HG03066 (cell line): ENCODE measurements at regions not wholly inside any gene's neighbourhood (a gene's known extent, or its start where the extent isn't known, plus 50 kb on each side); places are given as distances from the start of the nearest gene placed in this dataset.

Experiments used
- ATAC-seq: cut with Tn5 transposase; IDR thresholded peaks from one replicate; pipeline ENCODE4 v1.9.1; 2021; ENCODE audit warnings: low read depth; ENCODE audit not compliant: unreplicated experiment

- no peak for ATAC-seq
These were observed 245.0 kb downstream of the ATP23 start for GRCh38 chr12:58186401-58186800.

GRCh38 chr12:58186914-58187313 lies 245.5 kb downstream of the ATP23 start:
- no peak for ATAC-seq

- ATAC-seq = no peak
These were observed 247.7 kb downstream of the ATP23 start for GRCh38 chr12:58189030-58189429.

- no peak for ATAC-seq
These were observed 248.5 kb downstream of the ATP23 start for GRCh38 chr12:58189893-58190292.

DNA sequence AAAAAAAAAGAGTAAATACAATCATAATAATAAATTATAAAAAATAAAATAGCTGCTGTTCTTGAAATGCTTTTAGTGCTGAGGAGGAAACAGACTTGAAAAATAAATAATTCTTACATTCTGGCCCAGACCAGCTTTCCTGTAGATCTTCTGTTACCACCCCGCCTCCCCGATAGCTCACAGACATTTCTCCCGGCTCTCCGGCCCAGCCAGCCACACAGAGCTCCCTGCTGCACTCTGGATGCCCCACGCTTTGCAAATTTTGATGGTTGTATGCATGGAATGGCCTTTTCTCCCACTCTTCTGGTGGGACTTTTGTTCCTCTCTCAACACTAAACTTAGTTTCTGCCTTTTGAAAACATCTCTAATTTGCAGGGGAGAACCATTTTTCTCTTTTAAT lies 249.3 kb downstream of the ATP23 start:
- no peak for ATAC-seq

DNA sequence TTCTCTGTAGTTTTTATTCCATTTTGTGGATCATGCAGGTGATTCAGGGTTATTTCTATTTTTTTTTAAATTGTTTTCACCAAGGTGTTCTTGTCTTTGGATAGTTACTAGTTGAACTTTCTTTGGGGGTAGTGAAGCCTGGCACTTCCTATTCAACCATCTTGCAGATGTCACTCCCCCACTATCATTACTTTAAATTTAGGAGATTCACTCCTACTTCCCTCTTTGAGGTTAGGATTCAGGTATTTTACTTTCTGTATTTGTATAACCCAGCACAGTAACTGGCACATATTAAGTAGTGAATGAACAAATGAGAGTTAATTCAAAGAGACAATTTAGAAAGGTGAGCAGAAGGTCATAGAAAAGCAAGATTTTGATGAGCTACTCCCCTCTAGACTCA lies 255.6 kb downstream of the ATP23 start:
- ATAC-seq = no peak

GRCh38 chr12:58202933-58203718 lies 261.8 kb downstream of the ATP23 start:
- no peak for ATAC-seq

GRCh38 chr12:58204071-58204470 lies 262.7 kb downstream of the ATP23 start:
- no peak for ATAC-seq

DNA sequence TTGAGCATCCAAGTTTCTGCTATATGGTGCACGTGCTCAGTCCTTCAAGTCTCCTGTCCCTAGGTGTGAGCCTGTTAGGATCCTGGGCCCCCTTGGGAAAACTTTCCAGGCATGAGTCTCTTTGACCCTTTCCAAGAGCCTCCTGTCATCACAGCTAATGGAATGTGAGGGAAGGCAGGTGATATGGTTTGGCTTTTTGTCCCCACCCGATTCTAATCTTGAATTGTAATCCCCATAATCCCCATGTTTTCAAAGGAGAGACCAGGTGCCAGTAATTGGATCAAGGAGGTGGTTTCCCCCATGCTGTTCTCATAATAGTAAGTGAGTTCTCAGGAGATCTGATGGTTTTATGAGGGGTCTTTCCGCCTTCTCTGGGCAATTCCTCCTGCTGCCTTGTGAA lies 265.5 kb downstream of the ATP23 start:
- no peak for ATAC-seq

DNA sequence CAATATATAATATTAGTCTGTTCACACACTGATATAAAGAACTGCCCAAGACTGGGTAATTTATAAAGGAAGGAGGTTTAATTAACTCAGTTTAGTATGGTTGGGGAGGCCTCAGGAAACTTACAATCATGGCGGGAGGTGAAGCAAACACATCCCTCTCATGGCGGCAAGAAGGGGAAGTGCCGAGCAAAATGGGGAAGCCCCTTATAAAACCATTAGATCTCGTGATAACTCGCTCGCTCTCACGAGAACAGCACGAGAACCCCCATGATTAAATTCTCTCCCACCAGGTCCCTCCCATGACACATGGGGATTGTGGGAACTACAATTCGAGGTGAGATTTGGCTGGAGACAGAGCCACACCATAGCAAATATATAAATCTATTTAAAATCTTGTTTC lies 269.8 kb downstream of the ATP23 start:
- ATAC-seq = no peak

DNA sequence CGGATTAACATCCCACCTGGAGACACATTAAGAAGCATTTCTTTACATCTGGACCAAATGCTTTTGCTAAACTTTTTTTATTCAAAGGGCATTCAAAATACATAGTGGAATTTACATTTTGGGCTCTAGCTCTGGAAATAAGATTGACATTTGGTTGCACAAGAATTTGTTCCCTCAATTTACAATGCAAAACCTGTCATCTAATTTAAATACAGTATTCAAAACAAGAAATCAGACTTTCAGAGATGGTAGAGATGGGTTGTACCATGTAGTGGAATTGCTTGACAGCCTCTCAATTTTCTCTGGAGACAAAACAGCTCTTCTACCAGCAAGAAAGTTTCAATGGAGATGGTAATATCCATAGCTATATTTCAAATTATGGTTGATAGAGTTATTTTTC lies 275.8 kb downstream of the ATP23 start:
- no peak for ATAC-seq

GRCh38 chr12:58224536-58225105 lies 283.3 kb downstream of the ATP23 start:
- no peak for ATAC-seq

GRCh38 chr12:58225203-58225877 lies 284.0 kb downstream of the ATP23 start:
- ATAC-seq = no peak

- ATAC-seq = no peak
These were observed 292.5 kb downstream of the ATP23 start for GRCh38 chr12:58233886-58234285.

GRCh38 chr12:58238411-58238810 lies 297.0 kb downstream of the ATP23 start:
- ATAC-seq = no peak

DNA sequence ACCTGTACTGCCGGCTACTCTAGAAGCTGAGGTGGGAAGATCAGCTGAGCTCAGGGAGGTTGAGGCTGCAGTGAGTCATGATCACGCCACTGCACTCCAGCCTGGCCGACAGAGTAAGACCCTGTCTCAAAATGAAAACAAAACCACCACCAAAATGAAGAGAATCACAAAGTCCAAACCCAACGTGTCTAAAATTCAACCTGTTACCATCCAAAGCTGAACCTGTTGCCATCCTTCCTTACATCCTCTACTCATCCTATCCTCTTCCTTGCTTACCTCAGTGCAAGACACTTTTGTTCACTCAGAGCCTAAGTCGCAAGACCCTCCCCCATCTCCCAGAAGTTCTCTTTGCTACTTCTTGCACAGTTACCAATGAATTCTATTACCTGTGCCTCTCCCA lies 299.7 kb downstream of the ATP23 start:
- ATAC-seq = no peak

DNA sequence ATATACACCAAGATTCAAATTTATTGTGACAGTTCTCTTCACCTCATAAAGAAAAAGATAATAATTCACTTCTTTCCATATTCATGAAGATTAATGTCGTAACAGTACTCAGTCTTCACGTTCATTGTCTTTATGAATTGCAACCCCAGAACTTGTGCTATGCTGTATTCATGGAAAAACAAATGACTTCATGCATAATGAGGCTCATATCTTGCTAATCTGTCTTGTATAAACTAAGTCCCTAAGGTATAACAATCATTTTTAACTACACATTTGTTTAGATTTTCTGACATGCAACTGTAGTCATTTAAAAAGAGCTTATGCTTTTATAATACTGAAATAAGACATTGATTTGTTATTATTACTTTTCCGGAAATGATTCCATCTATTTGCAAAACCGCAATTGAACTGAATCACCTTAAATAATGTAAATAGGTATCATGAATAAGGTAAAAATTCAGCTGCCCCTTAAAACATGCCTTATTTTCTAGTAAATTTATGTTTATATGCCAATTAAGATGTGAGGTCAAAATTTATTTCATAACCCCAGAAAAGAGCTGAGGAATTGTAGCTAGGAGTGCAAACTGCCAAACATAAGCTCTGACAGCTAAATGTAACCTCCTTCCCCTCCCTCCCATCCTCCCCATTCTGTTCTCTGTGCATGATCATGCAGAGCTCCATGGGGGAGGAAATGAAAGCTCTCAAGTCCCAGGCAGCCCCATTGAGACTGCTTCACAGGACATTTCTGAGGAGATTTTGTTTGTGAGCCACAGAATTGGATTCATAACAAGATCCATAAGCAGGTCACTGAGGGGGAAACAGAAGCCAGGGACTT lies 301.6 kb downstream of the ATP23 start:
- ATAC-seq = no peak

- no peak for ATAC-seq
These were observed 306.3 kb downstream of the ATP23 start for GRCh38 chr12:58247633-58248032.

- no peak for ATAC-seq
These were observed 307.2 kb downstream of the ATP23 start for GRCh38 chr12:58248599-58248998.

GRCh38 chr12:58249610-58250009 lies 308.2 kb downstream of the ATP23 start:
- no peak for ATAC-seq

- ATAC-seq = no peak
These were observed 308.7 kb downstream of the ATP23 start for GRCh38 chr12:58250077-58250476.
